Stimulated activated CD4-positive, alpha-beta T cell treated with anti-CD3 and anti-CD28 coated beads, Interleukin-15, amount 100 ng/mL, for 24 hours (primary cell): ENCODE measurements at regions not wholly inside any gene's neighbourhood (a gene's known extent, or its start where the extent isn't known, plus 50 kb on each side); places are given as distances from the start of the nearest gene placed in this dataset.
"Not testable (repeated sequence)": the region's sequence is repeated elsewhere in the genome, so short reads cannot be mapped to it uniquely, and the experiment has no call there.

Experiments
- DNase-seq: peaks from one replicate; pipeline ENCODE4 v3.0.0-alpha.2; 2020

GRCh38 chr15:84094720-84095119, 140.9 kb upstream of the GOLGA6L4 start:
- not testable (repeated sequence) for DNase-seq

- not testable (repeated sequence) for DNase-seq
These were observed 138.5 kb upstream of the GOLGA6L4 start for GRCh38 chr15:84097053-84097452.

GRCh38 chr15:84098604-84099003, 137.0 kb upstream of the GOLGA6L4 start:
- no peak for DNase-seq

GRCh38 chr15:84099181-84099580, 136.4 kb upstream of the GOLGA6L4 start:
- no peak for DNase-seq

- no peak for DNase-seq
These were observed 132.2 kb upstream of the GOLGA6L4 start for GRCh38 chr15:84103345-84103744.

- no peak for DNase-seq
These were observed 130.7 kb upstream of the GOLGA6L4 start for GRCh38 chr15:84104853-84105252.

GRCh38 chr15:84108728-84109127, 126.8 kb upstream of the GOLGA6L4 start:
- no peak for DNase-seq

- no peak for DNase-seq
These were observed 124.0 kb upstream of the GOLGA6L4 start for GRCh38 chr15:84111575-84111974.

- DNase-seq, result no peak
These were observed 123.5 kb upstream of the GOLGA6L4 start for GRCh38 chr15:84112025-84112424.

GRCh38 chr15:84113919-84114318, 121.7 kb upstream of the GOLGA6L4 start:
- no peak for DNase-seq

- not testable (repeated sequence) for DNase-seq
These were observed 120.9 kb upstream of the GOLGA6L4 start for GRCh38 chr15:84114680-84115079.

- DNase-seq, result not testable (repeated sequence)
These were observed 116.2 kb upstream of the GOLGA6L4 start for GRCh38 chr15:84119351-84119750.

GRCh38 chr15:84120903-84121302, 114.7 kb upstream of the GOLGA6L4 start:
- DNase-seq, result not testable (repeated sequence)

- not testable (repeated sequence) for DNase-seq
These were observed 106.9 kb upstream of the GOLGA6L4 start for GRCh38 chr15:84128706-84129105.

GRCh38 chr15:84130098-84130831, 105.3 kb upstream of the GOLGA6L4 start:
- not testable (repeated sequence) for DNase-seq

- DNase-seq, result not testable (repeated sequence)
These were observed 99.6 kb upstream of the GOLGA6L4 start for GRCh38 chr15:84135931-84136456.

GRCh38 chr15:84142888-84143337, 92.7 kb upstream of the GOLGA6L4 start:
- peak; percentile 79 for DNase-seq

GRCh38 chr15:84143753-84144314, 91.7 kb upstream of the GOLGA6L4 start:
- DNase-seq, result no peak

- not testable (repeated sequence) for DNase-seq
These were observed 90.6 kb upstream of the GOLGA6L4 start for GRCh38 chr15:84144946-84145345.

GRCh38 chr15:84146299-84146698, 89.3 kb upstream of the GOLGA6L4 start:
- not testable (repeated sequence) for DNase-seq

GRCh38 chr15:84147307-84147706, 88.3 kb upstream of the GOLGA6L4 start:
- not testable (repeated sequence) for DNase-seq

GRCh38 chr15:84151205-84151931, 84.2 kb upstream of the GOLGA6L4 start:
- DNase-seq, result no peak

GRCh38 chr15:84152381-84152979, 83.1 kb upstream of the GOLGA6L4 start:
- DNase-seq, result not testable (repeated sequence)
